ENCODE measurements at regions not wholly inside any gene's neighbourhood (a gene's known extent, or its start where the extent isn't known, plus 50 kb on each side); places are given as distances from the start of the nearest gene placed in this dataset.

- no peaks in the 10 kb centered on the region for H4K20me1 ChIP-seq (ENCODE audit: insufficient read depth, poor library complexity, severe bottlenecking)
- no peaks in the 10 kb centered on the region for H3K36me3 ChIP-seq (replicated peaks; ENCODE audit: insufficient read depth, low read depth)
- no peak for TF ChIP-seq CTCF (IDR thresholded peaks at IDR 0.05; ENCODE audit: poor library complexity)
- no peak for TF ChIP-seq EZH2 (IDR thresholded peaks at IDR 0.05; ENCODE audit: borderline replicate concordance)
- no peak for TF ChIP-seq EZH2phosphoT487 (IDR thresholded peaks at IDR 0.05; ENCODE audit: low read depth, severe bottlenecking, unreplicated experiment)
- no peak overlapping the region for H3K27ac ChIP-seq
- no peaks in the 10 kb centered on the region for H3K79me2 ChIP-seq
- H2AFZ ChIP-seq, result no peak overlapping the region
- H3K27me3 ChIP-seq, result no peaks in the 10 kb centered on the region
- H3K9me3 ChIP-seq (ENCODE audit: low read depth), result no peaks in the 10 kb centered on the region
- WGBS (ENCODE audit: low lambda C conversion rate, missing lambda C conversion rate), result 82% methylated on average over 1 of the region's 1 CpG
- H3K4me1 ChIP-seq (ENCODE audit: insufficient read depth), result no peaks in the 10 kb centered on the region
- no peak for DNase-seq (ENCODE audit: low spot score)
- H3K4me3 ChIP-seq, result no peak overlapping the region
- no peaks in the 10 kb centered on the region for H3K9me2 ChIP-seq (replicated peaks; ENCODE audit: insufficient read depth)
- no peak overlapping the region for H3K4me2 ChIP-seq
Observed at GRCh38 chr12:88994971-88995370, 357.3 kb downstream of the DUSP6 start.

- H3K4me3 ChIP-seq, result no peak overlapping the region
- WGBS (ENCODE audit: low lambda C conversion rate, missing lambda C conversion rate), result 98% methylated on average over 2 of the region's 2 CpGs
- H3K27ac ChIP-seq, result no peak overlapping the region
- no peak for TF ChIP-seq EZH2phosphoT487 (IDR thresholded peaks at IDR 0.05; ENCODE audit: low read depth, severe bottlenecking, unreplicated experiment)
- TF ChIP-seq EZH2 (IDR thresholded peaks at IDR 0.05; ENCODE audit: borderline replicate concordance), result no peak
- no peak for TF ChIP-seq CTCF (IDR thresholded peaks at IDR 0.05; ENCODE audit: poor library complexity)
- H3K79me2 ChIP-seq, result no peaks in the 10 kb centered on the region
- H4K20me1 ChIP-seq (ENCODE audit: insufficient read depth, poor library complexity, severe bottlenecking), result no peaks in the 10 kb centered on the region
- H3K27me3 ChIP-seq, result no peaks in the 10 kb centered on the region
- no peak overlapping the region for H3K4me2 ChIP-seq
- H3K36me3 ChIP-seq (replicated peaks; ENCODE audit: insufficient read depth, low read depth), result no peaks in the 10 kb centered on the region
- no peaks in the 10 kb centered on the region for H3K9me3 ChIP-seq (ENCODE audit: low read depth)
- H3K4me1 ChIP-seq (ENCODE audit: insufficient read depth), result no peaks in the 10 kb centered on the region
- no peaks in the 10 kb centered on the region for H3K9me2 ChIP-seq (replicated peaks; ENCODE audit: insufficient read depth)
- no peak for DNase-seq (ENCODE audit: low spot score)
- H2AFZ ChIP-seq, result no peak overlapping the region
Observed at GRCh38 chr12:88994537-88994936, 357.8 kb downstream of the DUSP6 start.

GRCh38 chr12:88993651-88994050, 358.6 kb downstream of the DUSP6 start:
- no peak overlapping the region for H3K4me2 ChIP-seq
- no peak overlapping the region for H3K27ac ChIP-seq
- H3K4me3 ChIP-seq, result no peak overlapping the region
- TF ChIP-seq CTCF (IDR thresholded peaks at IDR 0.05; ENCODE audit: poor library complexity) (peak; percentile 76), EZH2phosphoT487 (IDR thresholded peaks at IDR 0.05; ENCODE audit: low read depth, severe bottlenecking, unreplicated experiment) (no peak), EZH2 (IDR thresholded peaks at IDR 0.05; ENCODE audit: borderline replicate concordance) (no peak)
- no peaks in the 10 kb centered on the region for H3K9me3 ChIP-seq (ENCODE audit: low read depth)
- no peaks in the 10 kb centered on the region for H3K79me2 ChIP-seq
- no peak overlapping the region for H2AFZ ChIP-seq
- H3K9me2 ChIP-seq (replicated peaks; ENCODE audit: insufficient read depth), result no peaks in the 10 kb centered on the region
- H3K36me3 ChIP-seq (replicated peaks; ENCODE audit: insufficient read depth, low read depth), result no peaks in the 10 kb centered on the region
- no peaks in the 10 kb centered on the region for H3K27me3 ChIP-seq
- no peaks in the 10 kb centered on the region for H4K20me1 ChIP-seq (ENCODE audit: insufficient read depth, poor library complexity, severe bottlenecking)
- DNase-seq (ENCODE audit: low spot score), result peak; percentile 53
- H3K4me1 ChIP-seq (ENCODE audit: insufficient read depth), result no peaks in the 10 kb centered on the region
- WGBS (ENCODE audit: low lambda C conversion rate, missing lambda C conversion rate), result 4% methylated on average over 3 of the region's 3 CpGs

- H3K4me2 ChIP-seq, result no peak overlapping the region
- no peak overlapping the region for H2AFZ ChIP-seq
- H3K36me3 ChIP-seq (replicated peaks; ENCODE audit: insufficient read depth, low read depth), result no peaks in the 10 kb centered on the region
- no peak overlapping the region for H3K4me3 ChIP-seq
- H3K9me2 ChIP-seq (replicated peaks; ENCODE audit: insufficient read depth), result no peaks in the 10 kb centered on the region
- no peak overlapping the region for H3K27ac ChIP-seq
- TF ChIP-seq CTCF (IDR thresholded peaks at IDR 0.05; ENCODE audit: poor library complexity), result no peak
- no peak for TF ChIP-seq EZH2 (IDR thresholded peaks at IDR 0.05; ENCODE audit: borderline replicate concordance)
- no peak for TF ChIP-seq EZH2phosphoT487 (IDR thresholded peaks at IDR 0.05; ENCODE audit: low read depth, severe bottlenecking, unreplicated experiment)
- H3K27me3 ChIP-seq, result no peaks in the 10 kb centered on the region
- WGBS (ENCODE audit: low lambda C conversion rate, missing lambda C conversion rate), result 78% methylated on average over 5 of the region's 5 CpGs
- no peaks in the 10 kb centered on the region for H4K20me1 ChIP-seq (ENCODE audit: insufficient read depth, poor library complexity, severe bottlenecking)
- H3K4me1 ChIP-seq (ENCODE audit: insufficient read depth), result no peaks in the 10 kb centered on the region
- no peaks in the 10 kb centered on the region for H3K9me3 ChIP-seq (ENCODE audit: low read depth)
- no peak for DNase-seq (ENCODE audit: low spot score)
- H3K79me2 ChIP-seq, result no peaks in the 10 kb centered on the region
Observed at GRCh38 chr12:88986056-88986455, 366.2 kb downstream of the DUSP6 start.

Measured in hepatocyte (in vitro differentiated cells).